ENCODE measurements at regions not wholly inside any gene's neighbourhood (a gene's known extent, or its start where the extent isn't known, plus 50 kb on each side); places are given as distances from the start of the nearest gene placed in this dataset.

- H3K4me2 ChIP-seq (ENCODE audit: insufficient read depth, low read length): no peak overlapping the region
- no peaks in the 10 kb centered on the region for H4K20me1 ChIP-seq (replicated peaks; ENCODE audit: control insufficient read depth, insufficient read depth, low read length)
- ChIA-PET CTCF (ENCODE audit: low intra/inter-chr PET ratio) (no interaction called here), POLR2A (no interaction called here)
- in situ Hi-C loops (cut with MboI): no loop called here
- H3K9ac ChIP-seq (ENCODE audit: insufficient read depth in 1 of 2, low read depth in 2 of 2, low read length in 2 of 2): no peak overlapping the region
- H3K4me1 ChIP-seq (replicated peaks in 1 of 2; ENCODE audit: control insufficient read depth in 2 of 2, insufficient read depth in 2 of 2, low read length in 2 of 2): no peaks in the 10 kb centered on the region
- FAIRE-seq (no peak), ATAC-seq (no peak), DNase-seq (ENCODE audit: extremely low read depth in 1 of 4, low spot score in 3 of 4) (no peak)
- H3K9me3 ChIP-seq (replicated peaks; ENCODE audit: control insufficient read depth, insufficient read depth, low read depth, low read length): no peaks in the 10 kb centered on the region
- no peaks in the 10 kb centered on the region for H3K9me1 ChIP-seq (ENCODE audit: control insufficient read depth, insufficient read depth, low read length)
- H2AFZ ChIP-seq (ENCODE audit: low read depth, low read length): no peak overlapping the region
- TF ChIP-seq ZBTB49 (CRISPR knock-in tag; IDR thresholded peaks at IDR 0.05; ENCODE audit: borderline replicate concordance) (no peak), MTF1 (CRISPR knock-in tag; IDR thresholded peaks at IDR 0.05; ENCODE audit: borderline replicate concordance) (no peak), ZNF165 (CRISPR knock-in tag; IDR thresholded peaks at IDR 0.05; ENCODE audit: borderline replicate concordance) (no peak), ZNF282 (CRISPR knock-in tag; IDR thresholded peaks at IDR 0.05) (no peak), HNRNPLL (IDR thresholded peaks at IDR 0.05; ENCODE audit: low read depth, low read length, poor library complexity, severe bottlenecking) (no peak), MCM2 (IDR thresholded peaks at IDR 0.05; ENCODE audit: low read depth) (no peak)
- no peaks in the 10 kb centered on the region for H3K36me3 ChIP-seq (ENCODE audit: control insufficient read depth, insufficient read depth, low read length)
- intact Hi-C loops (cut with micrococcal nuclease): no loop called here
- no peaks in the 10 kb centered on the region for H3K79me2 ChIP-seq (ENCODE audit: control insufficient read depth, insufficient read depth, low read length)
- H3K27me3 ChIP-seq (ENCODE audit: control insufficient read depth in 2 of 2, insufficient read depth in 2 of 2, low read length in 2 of 2): no peaks in the 10 kb centered on the region
- no peak overlapping the region for H3K27ac ChIP-seq (ENCODE audit: extremely low read depth, low read depth, low read length)
- BruUV-seq (replicated peaks): no TSS peak
- 10% methylated on average over 2 of the region's 2 CpGs for WGBS (ENCODE audit: insufficient coverage, low coverage, missing lambda C conversion rate)
- no peak overlapping the region for H3K4me3 ChIP-seq
These were observed 286.8 kb downstream of the DIO2 start for GRCh38 chr14:79924551-79924950.
